Fibroblast of villous mesenchyme (primary cell): ENCODE measurements at regions not wholly inside any gene's neighbourhood (a gene's known extent, or its start where the extent isn't known, plus 50 kb on each side); places are given as distances from the start of the nearest gene placed in this dataset.

ENCODE experiments used
- DNase-seq: peaks from one replicate; pipeline ENCODE4 v3.0.0-alpha.2; 2010; ENCODE audit warnings: low read depth
- H3K4me3 ChIP-seq: 2 replicates; pipeline ENCODE4 v1.5.1; 2011; ENCODE audit warnings: low read depth, mild to moderate bottlenecking, low read length
- CTCF ChIP-seq: IDR thresholded peaks from 2 replicates; pipeline ENCODE4 v1.5.1; 2012; ENCODE audit warnings: low read depth, mild to moderate bottlenecking, low read length; ENCODE audit not compliant: insufficient read depth

DNA sequence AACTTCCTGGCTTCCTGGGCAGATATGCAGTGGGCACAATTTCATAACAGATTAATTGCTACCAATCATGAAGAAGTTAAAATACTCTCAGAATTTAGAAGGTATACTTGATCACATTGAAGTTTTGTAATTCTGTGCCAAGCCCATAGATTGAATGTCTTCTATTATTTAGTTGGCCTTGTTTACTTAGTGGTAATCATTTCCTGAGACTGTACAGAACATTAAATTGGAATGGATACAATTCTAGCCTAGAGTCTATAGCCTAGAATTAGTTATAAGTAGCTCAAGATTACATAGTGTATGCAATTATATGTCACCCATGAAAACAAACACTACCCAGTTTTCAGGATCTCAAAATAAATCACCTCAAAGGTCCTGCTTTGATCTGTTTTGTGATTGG, 615.8 kb downstream of the XIRP2 start:
- no peak for DNase-seq
- TF ChIP-seq CTCF = no peak
- no peak overlapping the region for H3K4me3 ChIP-seq

DNA sequence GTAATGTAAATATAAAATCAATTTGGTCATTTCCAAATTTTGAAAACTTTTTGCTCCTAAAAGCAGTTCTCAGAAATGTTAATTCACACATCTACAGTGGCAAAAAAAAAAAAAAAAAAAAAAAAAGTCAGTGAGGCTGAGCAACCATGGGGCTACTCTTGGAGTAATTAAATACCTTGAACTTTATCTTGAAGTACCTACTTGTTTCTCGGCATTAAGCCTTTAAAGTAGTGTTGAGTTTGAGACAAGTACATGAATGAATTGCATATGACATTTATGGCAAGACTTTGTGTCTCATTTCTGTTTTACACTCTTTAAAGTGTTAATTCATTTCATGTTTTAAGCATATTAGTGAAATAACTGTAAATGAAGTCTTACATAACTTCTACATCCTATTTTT, 613.3 kb downstream of the XIRP2 start:
- no peak for TF ChIP-seq CTCF

GRCh38 chr2:167493862-167494261, 605.6 kb downstream of the XIRP2 start:
- DNase-seq = no peak
- no peak overlapping the region for H3K4me3 ChIP-seq
- TF ChIP-seq CTCF = no peak

More for the DNA sequence above, 613.3 kb downstream of the XIRP2 start:
- DNase-seq = no peak
- H3K4me3 ChIP-seq = no peak overlapping the region

GRCh38 chr2:167492486-167492885, 604.2 kb downstream of the XIRP2 start:
- peak; percentile 3 for DNase-seq
- TF ChIP-seq CTCF = no peak
- H3K4me3 ChIP-seq = no peak overlapping the region

GRCh38 chr2:167491788-167492187, 603.5 kb downstream of the XIRP2 start:
- DNase-seq = no peak
- TF ChIP-seq CTCF = no peak
- no peak overlapping the region for H3K4me3 ChIP-seq

GRCh38 chr2:167490455-167490854, 602.2 kb downstream of the XIRP2 start:
- DNase-seq = no peak
- no peak for TF ChIP-seq CTCF
- H3K4me3 ChIP-seq = no peak overlapping the region

DNA sequence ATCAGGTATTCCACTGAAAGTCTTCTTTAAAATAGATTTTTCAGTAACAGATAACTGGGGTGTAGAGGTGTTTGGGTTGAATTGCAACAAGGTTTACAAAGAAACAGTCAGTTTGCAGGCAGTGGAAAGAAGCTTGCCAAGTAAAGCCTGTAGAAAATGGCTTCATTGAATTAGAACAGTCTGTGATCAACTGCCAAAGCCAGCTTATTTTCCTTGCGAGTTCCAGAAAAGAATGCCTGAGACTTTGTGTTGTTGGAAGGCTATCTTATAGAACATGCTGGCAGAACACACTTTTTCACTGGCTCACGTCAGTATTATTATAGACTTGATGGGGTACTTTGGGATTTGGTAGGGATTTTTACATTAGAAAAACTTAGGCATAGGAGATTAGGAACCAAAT, 601.0 kb downstream of the XIRP2 start:
- no peak for DNase-seq
- H3K4me3 ChIP-seq = no peak overlapping the region
- TF ChIP-seq CTCF = no peak
